Activated T-cell treated with anti-CD3 and anti-CD28 coated beads for 24 hours (primary cell): ENCODE measurements at regions not wholly inside any gene's neighbourhood (a gene's known extent, or its start where the extent isn't known, plus 50 kb on each side); places are given as distances from the start of the nearest gene placed in this dataset.
A peak's percentile ranks its signal among the peaks of the same experiment; 100 is the strongest.

Experiments
- DNase-seq: peaks from one replicate; pipeline ENCODE4 v3.0.0-alpha.2; 2020; ENCODE audit warnings: low read depth

DNA sequence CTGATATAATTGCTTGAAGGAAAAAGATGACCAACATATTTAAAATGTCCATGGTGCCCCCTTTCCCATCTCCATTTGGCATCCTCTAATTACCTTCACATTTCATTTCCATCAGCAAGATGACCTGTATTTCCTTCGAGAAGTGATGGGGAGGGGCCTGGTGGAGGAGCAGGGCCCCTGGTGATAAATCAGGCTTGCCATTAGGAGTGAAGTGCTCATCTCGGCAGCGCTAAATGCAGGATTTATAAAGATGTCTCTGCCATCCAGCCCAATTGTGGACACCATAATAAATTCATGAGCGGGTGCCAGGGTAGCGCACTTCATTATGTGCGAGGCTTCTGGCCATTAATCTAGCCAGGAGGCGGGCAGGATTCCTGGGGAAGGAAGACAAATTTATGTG is 101.5 kb upstream of the IRX6 start:
- DNase-seq: no peak

DNA sequence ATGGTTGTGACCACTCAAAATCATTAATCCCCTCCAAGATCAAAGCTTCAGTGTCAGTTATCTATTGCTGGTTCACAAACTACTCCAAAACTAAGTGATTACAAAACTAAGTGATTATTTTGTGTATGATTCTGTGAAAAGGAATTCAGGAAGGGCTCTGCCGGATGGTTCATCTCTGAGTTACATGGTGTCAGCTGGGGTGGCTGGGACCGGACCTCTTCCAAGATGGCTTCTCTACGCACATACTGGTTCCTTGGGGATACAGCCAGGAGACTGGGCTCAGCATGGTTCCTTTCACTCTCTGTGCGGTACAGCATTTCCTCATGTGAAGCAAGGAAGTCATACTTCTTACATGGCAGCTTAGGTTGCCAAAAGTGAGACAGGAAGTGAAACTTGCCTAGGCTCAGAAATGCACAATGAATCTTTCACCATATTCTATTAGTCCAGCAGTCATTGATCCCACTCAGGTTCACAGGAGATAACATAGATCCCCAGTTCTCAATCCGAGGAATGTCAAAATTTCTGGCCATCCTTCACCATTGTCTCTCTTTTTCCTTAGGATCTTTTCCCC is 97.9 kb upstream of the IRX6 start:
- DNase-seq: no peak

DNA sequence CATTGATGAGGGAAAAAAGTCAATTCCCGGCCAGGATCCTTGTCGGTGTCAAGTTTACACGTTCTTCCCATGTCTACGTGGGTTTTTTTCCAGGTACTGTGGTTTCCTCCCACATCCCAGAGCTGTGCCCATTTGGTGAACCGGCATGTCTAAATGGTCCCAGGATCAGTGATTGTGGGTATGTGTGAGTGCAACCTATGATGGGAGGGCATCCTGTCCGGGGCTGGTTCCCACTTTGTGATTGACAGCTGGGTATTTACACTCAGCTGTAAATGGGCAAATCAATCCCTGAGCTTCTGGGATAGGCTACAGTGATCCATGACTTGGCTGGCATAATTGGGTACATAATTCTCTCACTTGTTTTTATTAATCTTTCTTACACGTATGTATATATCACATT is 91.2 kb upstream of the IRX6 start:
- DNase-seq: no peak

DNA sequence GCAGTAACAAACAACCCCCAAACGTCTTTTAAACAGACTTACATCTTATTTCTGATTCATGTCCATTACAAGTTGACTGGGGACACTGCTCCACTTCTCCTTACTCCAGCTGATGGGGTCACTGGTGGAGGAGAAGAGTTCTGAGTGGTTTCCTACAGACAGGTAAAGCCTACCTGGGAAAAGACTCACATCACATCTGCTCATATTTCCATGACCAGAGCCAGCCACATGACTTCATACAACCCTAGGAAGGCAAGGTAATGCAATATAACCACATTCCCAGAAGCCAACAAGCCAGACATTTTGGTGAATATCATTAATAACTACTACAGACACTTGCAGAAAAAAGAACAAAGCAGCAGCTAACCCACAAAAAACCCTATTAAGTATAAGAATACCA is 90.5 kb upstream of the IRX6 start:
- DNase-seq: no peak

DNA sequence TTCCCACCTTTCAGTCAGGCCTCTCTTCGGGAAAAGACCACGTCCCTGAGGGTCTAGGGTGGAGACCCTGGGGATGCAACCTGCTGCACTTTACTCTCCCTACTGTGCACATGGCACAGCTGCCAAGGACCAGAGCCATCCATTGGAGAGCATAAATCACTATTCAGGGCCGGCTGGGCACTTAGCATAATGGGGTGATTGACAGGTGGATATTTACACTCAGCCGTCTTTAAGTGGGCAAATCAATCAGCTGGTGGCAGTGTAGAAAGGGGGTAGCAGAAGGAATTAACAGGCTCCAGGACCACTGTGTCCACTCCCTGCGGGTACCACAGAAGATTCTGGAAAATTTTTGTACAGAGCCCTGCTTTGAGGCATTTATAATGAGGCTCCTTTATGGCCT is 87.3 kb upstream of the IRX6 start:
- no peak for DNase-seq

DNA sequence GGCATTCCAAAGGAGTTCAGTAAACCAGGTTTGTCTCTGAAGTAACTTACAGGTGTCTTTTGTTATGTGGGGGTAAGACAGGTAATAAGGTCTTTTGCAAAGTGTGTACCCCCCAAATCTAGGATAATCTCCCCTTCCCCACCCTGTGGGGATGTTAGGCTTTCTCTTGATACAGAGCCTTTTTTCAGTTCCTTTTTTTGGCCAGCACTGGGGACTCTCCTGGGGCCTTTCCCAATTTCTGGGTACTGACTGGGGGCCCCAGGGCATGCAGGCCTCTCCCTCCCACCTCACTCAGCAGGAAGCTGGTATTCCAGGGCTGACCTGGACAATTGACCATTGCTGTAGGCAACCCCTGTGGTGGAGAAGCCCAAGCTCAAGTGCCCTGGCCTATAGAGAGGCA is 84.3 kb upstream of the IRX6 start:
- DNase-seq: no peak

DNA sequence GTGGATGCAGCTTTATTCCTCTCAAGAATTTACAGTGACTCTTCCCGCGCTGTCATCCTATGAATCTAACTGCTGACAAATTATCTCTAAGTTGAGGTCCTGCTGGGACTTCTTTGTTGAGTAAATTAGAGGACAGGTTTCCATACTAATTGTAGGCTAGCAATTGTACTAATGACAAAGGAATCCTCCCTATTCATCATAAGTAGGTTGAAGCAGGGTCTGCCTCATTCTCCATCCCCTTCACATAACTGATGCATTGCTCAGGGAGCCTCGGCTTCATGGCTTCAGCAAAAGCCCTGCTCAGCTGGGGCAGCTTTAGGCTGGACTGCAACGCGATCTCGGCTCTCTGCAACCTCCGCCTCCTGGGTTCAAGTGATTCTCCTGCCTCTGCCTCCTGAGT is 83.1 kb upstream of the IRX6 start:
- no peak for DNase-seq

DNA sequence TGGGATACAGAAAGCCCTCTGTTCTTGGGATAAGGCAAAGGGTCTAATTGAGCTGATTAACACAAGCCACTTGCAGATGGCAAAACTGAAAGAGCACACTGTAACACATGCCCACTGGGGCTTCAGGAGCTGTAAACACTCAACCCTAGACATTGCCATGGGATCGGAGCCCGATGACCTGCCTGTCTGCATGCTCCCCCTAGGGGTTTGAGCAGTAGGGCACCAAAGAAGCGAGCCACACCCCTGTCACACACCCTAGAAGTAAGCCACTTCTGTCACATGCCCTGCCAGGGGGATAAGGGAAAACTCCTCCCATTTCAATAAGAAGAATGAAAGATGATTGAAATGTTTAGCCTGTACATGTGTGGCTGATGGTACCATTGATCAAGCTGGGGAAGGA is 81.3 kb upstream of the IRX6 start:
- DNase-seq: no peak

DNA sequence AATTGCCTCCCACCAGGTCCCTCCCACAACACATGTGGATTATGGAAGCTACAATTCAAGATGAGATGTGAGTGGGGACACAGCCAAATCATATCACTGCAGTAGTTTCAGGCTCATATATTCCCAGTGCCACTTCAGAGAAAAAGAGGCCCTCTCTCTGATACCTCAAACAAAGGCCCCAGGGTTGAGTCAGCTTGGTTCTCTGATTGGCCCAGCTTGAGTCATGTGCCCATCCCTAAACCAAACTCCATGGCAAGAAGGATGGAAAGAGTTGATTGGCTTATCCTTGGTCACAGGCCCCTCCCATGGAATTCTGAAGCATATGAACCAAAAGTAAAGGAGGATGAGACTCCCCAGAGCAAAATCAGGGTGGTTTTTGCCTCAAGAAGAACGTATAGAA is 75.9 kb upstream of the IRX6 start:
- DNase-seq: no peak

DNA sequence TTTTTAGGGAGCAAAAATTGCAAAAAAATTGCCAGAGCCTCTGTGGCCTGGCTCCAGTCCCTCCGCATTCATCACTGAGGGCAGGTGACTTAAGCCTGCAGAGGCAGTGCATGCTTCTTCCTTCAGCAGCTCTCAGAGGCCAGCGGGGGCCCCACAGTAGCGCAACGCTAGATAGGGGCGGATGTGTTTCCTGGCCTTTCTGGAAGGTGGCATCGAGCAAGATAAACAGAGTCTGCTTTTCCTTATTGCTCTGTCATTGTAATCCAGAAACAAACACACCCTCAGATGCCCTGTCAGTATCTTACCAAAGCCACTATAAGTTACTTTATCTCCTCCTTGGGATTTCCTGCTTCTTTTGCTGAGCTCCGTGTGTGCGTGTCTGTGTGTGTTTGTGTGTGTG is 75.5 kb upstream of the IRX6 start:
- no peak for DNase-seq

DNA sequence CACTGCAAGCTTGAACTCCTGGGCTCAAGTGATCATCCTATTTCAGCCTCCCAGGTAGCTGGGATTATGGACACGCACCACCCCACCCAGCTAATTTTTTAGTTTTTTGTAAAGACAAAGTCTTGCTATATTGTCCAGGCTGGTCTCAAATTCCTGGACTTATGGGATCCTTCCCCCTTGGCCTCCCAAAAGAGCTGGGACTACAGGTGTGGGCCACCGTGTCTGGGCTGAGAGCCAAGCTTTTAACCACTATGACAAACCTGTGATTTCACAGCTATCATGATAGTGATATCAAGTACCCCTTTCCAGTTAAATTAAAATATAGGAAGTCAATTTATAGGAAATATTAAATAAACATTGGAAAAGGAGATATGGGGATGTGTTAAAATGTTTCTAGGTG is 74.6 kb upstream of the IRX6 start:
- no peak for DNase-seq

DNA sequence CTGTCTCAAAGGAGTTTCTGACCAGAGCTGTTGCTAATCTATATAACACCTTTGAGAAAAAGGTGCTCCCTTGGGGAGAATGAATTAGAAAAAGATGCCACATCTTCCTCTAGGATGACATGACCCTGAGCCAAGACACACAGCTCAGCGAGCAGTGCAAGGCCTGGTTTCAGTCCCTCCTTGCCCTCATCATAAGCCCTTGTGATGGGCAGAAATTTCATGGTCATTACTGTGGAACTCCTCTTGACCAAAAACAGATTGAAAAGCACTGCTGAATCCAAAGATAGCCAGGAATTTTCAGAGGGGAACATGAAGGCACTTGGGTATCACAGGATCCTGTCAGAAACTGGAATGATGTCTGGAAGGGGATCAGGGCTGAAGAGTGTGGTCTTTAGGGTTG is 74.1 kb upstream of the IRX6 start:
- no peak for DNase-seq

DNA sequence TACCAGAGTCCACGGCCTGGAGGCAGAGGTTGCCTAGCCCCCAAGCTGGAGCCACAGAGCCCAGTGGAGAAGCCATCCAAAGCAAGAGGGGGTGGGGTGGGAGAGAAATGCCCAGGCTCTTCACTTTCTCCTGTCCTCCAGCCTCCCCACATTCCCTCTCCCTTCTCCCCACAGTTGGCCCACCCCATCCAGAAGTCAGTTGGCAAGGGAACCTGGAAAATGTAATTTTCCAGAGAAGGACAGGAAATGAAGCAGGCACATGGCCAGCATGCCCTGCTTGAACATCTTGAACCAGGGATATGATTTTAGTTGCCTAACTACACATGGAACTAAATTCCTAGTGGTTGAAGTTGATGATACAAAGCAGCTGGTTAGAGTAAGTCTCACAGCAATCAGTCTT is 73.3 kb upstream of the IRX6 start:
- DNase-seq: no peak

DNA sequence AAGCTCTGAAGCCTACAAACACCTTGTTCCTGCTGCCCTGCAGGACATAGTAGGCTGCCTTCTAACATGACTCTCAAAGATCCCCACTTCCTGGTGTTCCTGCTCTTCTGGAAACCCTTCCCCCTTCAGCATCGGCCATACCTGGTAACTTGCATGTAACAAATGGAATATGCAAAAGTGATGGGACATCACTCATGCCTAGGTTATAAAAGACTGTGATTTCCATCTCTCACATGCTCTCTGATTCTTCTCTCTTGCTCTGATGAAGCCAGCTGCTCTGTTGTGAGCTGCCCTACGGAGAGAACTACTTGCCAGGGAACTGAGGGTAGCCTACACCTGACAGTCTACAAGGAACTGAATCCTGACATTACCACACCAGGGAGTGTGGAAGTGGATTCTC is 72.9 kb upstream of the IRX6 start:
- no peak for DNase-seq

DNA sequence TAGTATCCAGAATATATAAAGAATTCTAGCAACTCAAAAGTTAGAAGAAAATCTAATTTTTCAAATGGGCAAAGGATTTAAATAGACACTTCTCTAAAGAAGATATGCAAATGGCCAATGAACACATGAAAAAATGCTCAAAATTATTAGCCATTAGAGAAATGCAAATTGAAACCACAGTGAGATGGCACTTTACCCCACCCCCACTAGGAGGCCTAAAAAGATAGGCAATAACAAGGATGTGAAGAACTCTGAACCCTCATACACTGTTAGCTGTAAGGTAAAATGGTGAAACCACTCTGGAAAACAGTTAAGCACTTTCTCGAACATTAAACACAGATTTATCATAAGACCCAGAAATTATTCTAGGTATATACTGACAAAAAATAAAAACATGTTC is 71.4 kb upstream of the IRX6 start:
- no peak for DNase-seq

DNA sequence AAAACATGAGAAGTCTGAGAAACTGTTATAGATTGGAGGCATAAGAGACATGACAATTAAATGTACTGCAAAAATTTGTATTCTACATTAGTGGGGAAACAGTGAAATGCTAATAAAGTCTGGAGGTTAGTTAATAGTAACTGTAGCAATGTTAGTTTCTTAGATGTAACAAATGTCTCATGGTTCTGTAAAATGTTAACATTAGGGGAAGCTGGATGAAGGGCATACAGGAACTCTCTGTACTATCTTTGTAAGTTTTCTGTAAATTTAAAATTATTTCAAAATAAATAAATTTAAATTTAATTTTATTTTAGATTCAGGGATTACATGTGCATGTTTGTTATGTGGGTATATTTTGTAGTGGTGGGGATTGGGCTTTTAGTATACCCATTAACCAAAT is 70.0 kb upstream of the IRX6 start:
- no peak for DNase-seq

DNA sequence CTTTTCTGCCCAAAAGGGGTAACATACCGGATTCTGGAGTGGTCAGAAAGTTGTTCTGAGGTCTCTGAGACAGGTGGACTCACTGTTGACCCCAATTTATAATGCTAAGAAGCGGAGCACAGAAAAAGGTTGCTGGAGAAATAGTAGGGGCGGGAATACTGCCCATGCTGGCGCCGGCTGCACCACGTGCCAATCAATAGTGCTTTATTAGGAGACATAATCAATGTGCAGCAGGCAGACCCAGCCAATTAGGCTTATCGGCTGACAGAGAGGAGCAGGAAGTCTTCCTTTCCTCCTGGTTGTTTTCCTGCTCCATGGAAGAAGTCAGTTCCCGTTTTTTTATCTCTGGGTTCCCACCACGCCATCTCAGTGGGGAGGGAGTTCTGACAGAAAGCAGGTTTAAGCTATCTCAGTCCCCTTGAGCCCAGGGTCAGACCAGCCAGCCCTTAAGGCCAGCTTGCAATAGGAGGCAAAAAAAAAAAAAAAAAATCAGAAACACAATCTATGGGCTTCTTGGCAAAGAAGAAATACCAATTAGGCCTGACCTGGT is 68.2 kb upstream of the IRX6 start:
- no peak for DNase-seq

DNA sequence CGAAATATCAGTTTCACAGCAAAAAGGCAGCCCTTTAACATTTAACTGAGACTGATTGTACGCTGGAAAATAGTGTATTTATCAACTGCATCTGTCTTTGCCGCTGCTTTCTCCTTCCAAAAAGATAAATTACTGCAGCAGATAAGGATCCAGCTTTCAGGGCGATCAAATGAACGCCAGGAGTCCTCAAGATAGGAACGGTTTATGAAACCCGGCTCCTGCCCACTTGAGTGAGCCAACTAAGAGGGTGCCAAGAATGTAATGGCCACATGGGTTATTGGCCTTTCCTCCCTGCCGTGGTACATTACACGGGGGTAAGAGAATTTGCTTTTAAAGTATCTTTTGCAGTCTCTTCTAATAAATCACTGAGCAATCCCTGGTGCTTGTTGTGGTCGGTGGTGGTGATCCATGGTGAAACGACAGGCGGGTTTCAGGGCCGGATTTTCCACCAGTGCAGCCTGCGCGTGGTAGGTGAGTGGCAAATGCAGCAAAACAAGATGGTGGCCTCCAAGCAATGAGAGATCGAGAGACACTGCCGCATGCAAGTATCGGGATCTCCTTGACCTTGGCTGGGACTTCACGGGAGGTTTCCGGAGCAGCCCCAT is 67.5 kb upstream of the IRX6 start:
- DNase-seq: no peak

DNA sequence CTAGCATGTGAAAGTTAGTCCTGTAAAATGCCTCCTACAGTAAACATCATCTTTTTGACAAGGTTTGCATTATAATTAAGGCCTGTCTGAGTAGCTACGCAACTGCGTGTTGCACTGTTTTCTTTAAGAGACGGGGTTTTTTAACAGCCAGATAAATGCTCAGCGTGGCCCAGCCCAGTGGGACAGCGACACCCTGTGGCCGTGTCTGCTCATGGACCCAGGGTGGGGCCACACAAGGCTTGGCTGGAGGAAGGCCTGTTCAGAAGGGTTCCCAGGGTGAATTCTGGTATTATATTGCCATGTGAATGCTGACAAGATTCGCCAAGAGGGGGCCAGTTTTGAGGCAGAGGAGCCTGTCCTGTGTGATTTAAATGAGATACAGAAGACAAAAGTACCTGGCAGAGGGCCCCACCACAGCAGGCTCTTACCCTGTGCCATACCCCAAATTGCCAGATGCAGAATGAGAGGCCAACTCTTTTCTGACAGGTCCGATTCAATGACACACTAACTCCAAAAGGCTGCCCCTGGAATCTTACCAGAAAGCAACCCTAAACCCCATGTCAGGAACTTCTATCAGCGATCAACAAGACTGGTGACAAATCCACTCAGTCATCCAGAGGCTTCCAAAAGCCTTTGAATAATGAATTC is 65.9 kb upstream of the IRX6 start:
- DNase-seq: peak; percentile 31

DNA sequence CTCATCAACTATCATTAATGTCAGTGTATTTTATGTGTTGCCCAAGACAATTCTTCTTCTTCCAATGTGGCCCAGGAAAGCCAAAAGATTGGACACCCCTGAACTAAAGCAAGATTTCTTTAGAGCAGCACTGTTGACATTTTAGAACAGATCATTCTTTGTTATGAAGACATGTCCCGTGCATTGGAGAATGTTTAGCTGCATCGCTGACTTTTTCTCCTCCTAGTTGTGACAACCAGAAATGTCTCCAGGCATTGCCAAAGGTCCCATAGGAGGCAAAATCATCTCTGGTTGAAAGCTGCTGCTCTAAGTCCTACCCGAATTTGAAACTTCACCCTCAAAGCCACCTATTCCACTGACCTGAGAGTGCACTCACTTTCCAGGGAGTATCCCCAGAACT is 62.7 kb upstream of the IRX6 start:
- DNase-seq: no peak

DNA sequence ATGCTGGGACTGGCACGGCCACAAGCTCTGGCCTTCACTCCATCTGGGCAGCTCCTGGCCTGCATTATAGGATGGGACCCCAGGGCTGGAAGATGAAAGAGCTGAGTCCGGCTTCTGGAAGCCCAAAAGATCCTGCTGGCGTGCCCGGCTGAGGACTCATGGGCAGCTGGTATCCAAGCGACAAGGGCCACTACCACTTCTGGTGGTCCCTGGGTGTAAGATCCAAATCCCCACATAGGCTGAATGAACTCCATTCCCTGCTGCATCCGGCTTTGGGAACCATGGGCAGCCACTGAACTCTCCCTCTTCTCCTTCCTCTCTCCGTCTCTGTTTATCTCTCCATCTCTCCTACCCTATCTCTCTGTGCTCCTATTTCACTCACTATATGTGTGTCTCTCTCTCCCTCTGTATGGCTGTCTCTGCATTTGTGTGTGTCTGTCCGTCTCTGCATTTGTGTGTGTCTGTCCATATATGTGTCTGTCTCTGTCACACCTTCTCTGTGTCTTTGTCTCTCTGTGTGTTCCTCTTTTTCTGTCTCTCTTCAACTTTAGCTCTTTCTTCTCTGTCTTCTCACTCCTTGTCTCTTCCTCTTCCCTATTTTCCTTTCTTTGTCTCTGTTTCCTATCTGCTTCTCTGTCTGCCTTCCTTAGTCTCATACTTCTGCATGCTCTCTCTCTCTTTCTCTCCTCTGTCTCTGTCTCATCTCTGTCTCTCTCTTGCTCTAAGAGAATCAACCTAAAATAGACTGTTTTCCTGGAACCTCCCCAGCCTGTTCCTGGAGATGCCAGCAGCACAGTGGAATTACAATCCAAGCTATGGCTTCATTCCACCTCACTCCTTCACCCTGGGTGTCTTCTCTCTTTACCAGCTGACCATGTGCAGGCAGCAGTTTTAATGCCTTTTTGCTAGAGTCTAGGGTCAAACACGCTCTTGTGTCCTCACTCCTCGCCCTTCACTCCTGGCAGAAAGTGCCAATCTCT is 60.4 kb upstream of the IRX6 start:
- DNase-seq: no peak

DNA sequence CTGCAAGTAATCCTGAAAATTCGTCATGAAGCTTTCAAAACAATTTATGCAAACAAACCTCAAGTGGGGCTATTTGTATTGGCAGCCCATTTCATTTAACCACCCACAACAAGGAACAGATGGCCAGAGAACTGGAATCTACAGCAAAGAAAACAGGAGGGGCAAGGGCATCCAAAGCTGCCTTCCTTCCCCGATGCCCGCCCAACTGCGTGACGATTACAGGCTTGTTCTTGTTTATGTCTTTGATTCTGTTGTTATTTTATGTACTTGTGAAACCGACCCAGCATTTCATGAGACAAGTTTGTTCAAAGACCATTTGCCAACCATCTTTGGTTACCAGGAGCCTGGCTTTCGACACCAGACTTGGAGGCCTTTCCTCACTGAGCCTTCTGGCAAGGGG is 59.1 kb upstream of the IRX6 start:
- no peak for DNase-seq

DNA sequence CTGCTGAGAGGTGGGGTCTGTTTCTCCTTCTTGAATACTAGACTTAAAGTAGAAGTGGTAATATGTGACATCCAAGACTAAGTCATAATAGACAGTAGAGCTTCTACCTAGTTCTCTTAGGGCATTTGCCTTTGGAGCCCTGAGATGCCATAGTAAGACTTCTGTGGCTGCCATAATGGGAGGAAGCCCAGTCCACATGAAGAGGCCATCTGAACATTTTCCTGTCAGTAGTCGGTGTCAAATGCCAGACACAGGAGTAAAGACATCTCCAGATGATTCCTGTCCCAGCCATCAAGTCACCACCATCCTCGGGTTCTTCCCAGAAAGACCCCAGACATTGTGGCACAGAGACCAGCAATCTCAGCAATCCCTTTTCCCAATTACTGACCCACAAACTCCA is 58.1 kb upstream of the IRX6 start:
- DNase-seq: no peak
